ENCODE measurements at regions not wholly inside any gene's neighbourhood (a gene's known extent, or its start where the extent isn't known, plus 50 kb on each side); places are given as distances from the start of the nearest gene placed in this dataset.

- no peak for DNase-seq
Observed at GRCh38 chr4:124797223-124797622, 84.7 kb upstream of the ANKRD50 start.

GRCh38 chr4:124790471-124790870 lies 77.9 kb upstream of the ANKRD50 start:
- DNase-seq = no peak

GRCh38 chr4:124786634-124787033 lies 74.1 kb upstream of the ANKRD50 start:
- no peak for DNase-seq

- no peak for DNase-seq
Observed at GRCh38 chr4:124785645-124786044, 73.1 kb upstream of the ANKRD50 start.

GRCh38 chr4:124783847-124784246 lies 71.3 kb upstream of the ANKRD50 start:
- DNase-seq = no peak

- DNase-seq = no peak
Observed at GRCh38 chr4:124777007-124777406, 64.5 kb upstream of the ANKRD50 start.

- DNase-seq = no peak
Observed at GRCh38 chr4:124768596-124769365, 56.2 kb upstream of the ANKRD50 start.

GRCh38 chr4:124762956-124763355 lies 50.4 kb upstream of the ANKRD50 start:
- DNase-seq = no peak

All from NCI-H345 (cell line).